ENCODE measurements at regions not wholly inside any gene's neighbourhood (a gene's known extent, or its start where the extent isn't known, plus 50 kb on each side); places are given as distances from the start of the nearest gene placed in this dataset.

GRCh38 chr13:30042891-30043630, 192.6 kb upstream of the UBL3 start:
- TF ChIP-seq POLR2AphosphoS5 (IDR thresholded peaks at IDR 0.05; ENCODE audit: low read depth, low read length) = no peak
- no peak for TF ChIP-seq CTCF (IDR thresholded peaks at IDR 0.05)

Data from SK-N-SH (cell line).